Transverse colon (tissue), 4 donors: ENCODE measurements at regions not wholly inside any gene's neighbourhood (a gene's known extent, or its start where the extent isn't known, plus 50 kb on each side); places are given as distances from the start of the nearest gene placed in this dataset.

Source experiments
- DNase-seq: peaks from one replicate; pipeline ENCODE4 v3.0.0-alpha.2; 2019
- H3K27ac ChIP-seq, 4 donors: fragments of 200-600 bp; sonication (generic); 2 replicates each; pipeline ENCODE4 v1.5.1; 2016 to 2018; ENCODE audit warnings: inconsistent platforms in 4 of 4
- H3K27me3 ChIP-seq: fragments of 200-600 bp; sonication (generic); 2 replicates; pipeline ENCODE4 v1.5.1; 2017; ENCODE audit warnings: inconsistent platforms
- H3K36me3 ChIP-seq, 4 donors: fragments of 200-600 bp; sonication (generic); 2 replicates each; pipeline ENCODE4 v1.5.1; 2017 to 2019; ENCODE audit warnings: inconsistent platforms in 4 of 4
- H3K4me1 ChIP-seq, 4 donors: fragments of 200-600 bp; sonication (generic); 2 replicates each; pipeline ENCODE4 v1.5.1; 2017 to 2020; ENCODE audit warnings: inconsistent platforms in 4 of 4
- H3K4me3 ChIP-seq, 4 donors: fragments of 200-600 bp; sonication (generic); 1 replicate in 1 of 4; 2 replicates in 3 of 4; pipeline versions ENCODE4 v1.5.1 to v1.6.1; 2017 to 2019; ENCODE audit warnings: inconsistent platforms in 4 of 4
- H3K9me3 ChIP-seq, 2 donors: fragments of 200-600 bp; sonication (generic); 2 replicates each; pipeline ENCODE4 v1.5.1; 2017 to 2019; ENCODE audit warnings: inconsistent platforms in 2 of 2
- CTCF ChIP-seq, 5 experiments: fragments of 200-600 bp in 3 of 5; fragments of 450-650 bp in 2 of 5; sonication (generic) in 3 of 5; IDR thresholded peaks; 1 replicate in 2 of 5; 2 replicates in 3 of 5; pipeline ENCODE4 v1.5.1; 2016 to 2017; ENCODE audit warnings: antibody characterized with exemption in 5 of 5, inconsistent platforms in 3 of 5, mild to moderate bottlenecking in 2 of 5, moderate library complexity in 1 of 5
- EP300 ChIP-seq: sonication (generic); formaldehyde crosslinking; IDR thresholded peaks from one replicate; pipeline ENCODE4 v1.6.1; 2017; ENCODE audit warnings: antibody characterized with exemption, low read depth
- POLR2A ChIP-seq: fragments of 450-650 bp; IDR thresholded peaks from one replicate; pipeline ENCODE4 v1.6.1; 2016; ENCODE audit warnings: antibody characterized with exemption, mild to moderate bottlenecking, moderate library complexity
- POLR2AphosphoS5 ChIP-seq, 3 donors: sonication (generic); formaldehyde crosslinking; IDR thresholded peaks; one replicate each; pipeline ENCODE4 v1.6.1; 2016; ENCODE audit warnings: antibody characterized with exemption in 3 of 3
- WGBS, 2 donors: methylation state at CpG; one replicate each; pipeline ENCODE4 v1.1.5; 2018; ENCODE audit warnings: low coverage in 1 of 2; 5-methylcytosine and 5-hydroxymethylcytosine counted together
- in situ Hi-C, 4 donors: fragments of 200-750 bp; cut with MboI; loops; one replicate each; pipeline versions ENCODE4 v1.15.0 to v1.15.1; 2017; ENCODE audit warnings: low sequenced_read_pairs in 3 of 4, low pct_ligation_motif_present in 1 of 4, low pct_unique_long_range_greater_than_20kb in 1 of 4
- intact Hi-C: fragments of 100-400 bp; cut with DNase I; formaldehyde crosslinking; loops from one replicate; pipeline ENCODE4 v1.15.1; 2023; ENCODE audit warnings: low total_unique reads

GRCh38 chr1:81498471-81499462 is 302.0 kb upstream of the ADGRL2 start:
- 33 to 44% methylated on average over 4 to 5 of the region's 5 CpGs for WGBS, 2 donors
- Histone ChIP-seq H3K27me3 (no peaks in the 10 kb centered on the region), H3K9me3 (no peaks in the 10 kb centered on the region), H3K27ac (no peak overlapping the region), H3K36me3 (no peaks in the 10 kb centered on the region), H3K4me1 (peaks cover 0 to 6% (median 0%) of the 10 kb centered on the region in 4 donors), H3K4me3 (no peak overlapping the region)
- no peak for DNase-seq
- intact Hi-C loops (no loop called here), in situ Hi-C loops (no loop called here)
- TF ChIP-seq EP300, result no peak
- TF ChIP-seq POLR2AphosphoS5 (IDR thresholded peaks at IDR 0.05), result no peak
- TF ChIP-seq CTCF (IDR thresholded peaks at IDR 0.05), result no peak
- TF ChIP-seq POLR2A, result no peak

- WGBS, 2 donors, result 65 to 83% methylated on average over 2 of the region's 2 CpGs
- TF ChIP-seq POLR2AphosphoS5 (IDR thresholded peaks at IDR 0.05), result no peak
- TF ChIP-seq POLR2A, result no peak
- TF ChIP-seq EP300, result no peak
- no peak for TF ChIP-seq CTCF (IDR thresholded peaks at IDR 0.05)
- H3K9me3 ChIP-seq, result no peaks in the 10 kb centered on the region
- intact Hi-C loops (no loop called here), in situ Hi-C loops (no loop called here)
- no peak overlapping the region for H3K4me3 ChIP-seq
- no peak for DNase-seq
- peaks cover 0 to 6% (median 0%) of the 10 kb centered on the region in 4 donors for H3K4me1 ChIP-seq
- H3K27me3 ChIP-seq, result no peaks in the 10 kb centered on the region
- no peaks in the 10 kb centered on the region for H3K36me3 ChIP-seq
- no peak overlapping the region for H3K27ac ChIP-seq
Observed at GRCh38 chr1:81496349-81496748, 304.4 kb upstream of the ADGRL2 start.

GRCh38 chr1:81493102-81493869 is 307.4 kb upstream of the ADGRL2 start:
- intact Hi-C loops (no loop called here), in situ Hi-C loops (no loop called here)
- Histone ChIP-seq H3K27me3 (no peaks in the 10 kb centered on the region), H3K9me3 (peaks cover 4 to 12% of the 10 kb centered on the region in 2 donors), H3K4me1 (no peaks in the 10 kb centered on the region), H3K36me3 (no peaks in the 10 kb centered on the region), H3K27ac (no peak overlapping the region), H3K4me3 (no peak overlapping the region)
- no peak for DNase-seq
- TF ChIP-seq EP300 (no peak), POLR2A (no peak), CTCF (IDR thresholded peaks at IDR 0.05) (no peak), POLR2AphosphoS5 (IDR thresholded peaks at IDR 0.05) (no peak)
- WGBS, 2 donors, result 64 to 65% methylated on average over 4 to 5 of the region's 5 CpGs

- H3K27ac ChIP-seq, result no peak overlapping the region
- H3K4me3 ChIP-seq, result no peak overlapping the region
- no peaks in the 10 kb centered on the region for H3K36me3 ChIP-seq
- intact Hi-C loops (no loop called here), in situ Hi-C loops (no loop called here)
- peaks cover 4 to 17% of the 10 kb centered on the region in 2 donors for H3K9me3 ChIP-seq
- no peaks in the 10 kb centered on the region for H3K27me3 ChIP-seq
- no peak for DNase-seq
- H3K4me1 ChIP-seq, result no peaks in the 10 kb centered on the region
- TF ChIP-seq CTCF (IDR thresholded peaks at IDR 0.05), result no peak
- TF ChIP-seq POLR2AphosphoS5 (IDR thresholded peaks at IDR 0.05), result no peak
- no peak for TF ChIP-seq POLR2A
- TF ChIP-seq EP300, result no peak
- WGBS, 2 donors, result 78 to 92% methylated on average over 1 of the region's 1 CpG
Observed at GRCh38 chr1:81492628-81493027, 308.1 kb upstream of the ADGRL2 start.
